ENCODE measurements at regions not wholly inside any gene's neighbourhood (a gene's known extent, or its start where the extent isn't known, plus 50 kb on each side); places are given as distances from the start of the nearest gene placed in this dataset.

- TF ChIP-seq EZH2 (IDR thresholded peaks at IDR 0.05; ENCODE audit: insufficient read depth, poor library complexity, severe bottlenecking) (no peak), EZH2phosphoT487 (IDR thresholded peaks at IDR 0.05; ENCODE audit: insufficient read depth, low read depth) (no peak)
Observed at GRCh38 chr9:12266758-12267157, 426.4 kb upstream of the TYRP1 start.

All from GM23248 (cell line).